Endodermal cell (in vitro differentiated cells): ENCODE measurements at regions not wholly inside any gene's neighbourhood (a gene's known extent, or its start where the extent isn't known, plus 50 kb on each side); places are given as distances from the start of the nearest gene placed in this dataset.
"Not testable (repeated sequence)": the region's sequence is repeated elsewhere in the genome, so short reads cannot be mapped to it uniquely, and the experiment has no call there.

Source experiments
- DNase-seq: peaks from one replicate; pipeline ENCODE4 v3.0.0-alpha.2; 2017
- H3K27ac ChIP-seq: 2 replicates; pipeline ENCODE4 v1.5.1; 2013; ENCODE audit warnings: mild to moderate bottlenecking, low read depth, low read length, moderate library complexity
- H3K27me3 ChIP-seq: 2 replicates; pipeline ENCODE4 v1.6.1; 2013; ENCODE audit warnings: mild to moderate bottlenecking, low read length, moderate library complexity; ENCODE audit not compliant: insufficient read depth, control insufficient read depth, poor library complexity, severe bottlenecking
- H3K36me3 ChIP-seq: 2 replicates; pipeline ENCODE4 v1.7.0; 2013; ENCODE audit warnings: mild to moderate bottlenecking, low read length, moderate library complexity; ENCODE audit not compliant: control insufficient read depth, insufficient read depth
- H3K4me1 ChIP-seq: one replicate; pipeline ENCODE4 v1.7.0; 2013; ENCODE audit warnings: low read length; ENCODE audit not compliant: control insufficient read depth, insufficient read depth
- H3K4me3 ChIP-seq: 2 replicates; pipeline ENCODE4 v1.5.1; 2013; ENCODE audit warnings: mild to moderate bottlenecking, low read length, moderate library complexity
- H3K9ac ChIP-seq: 2 replicates; pipeline ENCODE4 v1.6.1; 2013; ENCODE audit warnings: mild to moderate bottlenecking, low read length, moderate library complexity; ENCODE audit not compliant: poor library complexity, severe bottlenecking; ENCODE audit errors: extremely low read depth
- H3K9me3 ChIP-seq: 2 replicates; pipeline ENCODE4 v1.6.1; 2013; ENCODE audit warnings: mild to moderate bottlenecking, low read length, moderate library complexity; ENCODE audit not compliant: control insufficient read depth
- H3K27ac Mint-ChIP-seq: 2 replicates; pipeline ENCODE4 v1.8.0; 2020; ENCODE audit warnings: mixed read lengths
- H3K27me3 Mint-ChIP-seq: 2 replicates; pipeline ENCODE4 v1.8.0; 2021; ENCODE audit warnings: mild to moderate bottlenecking, mixed read lengths; ENCODE audit not compliant: insufficient read depth
- H3K36me3 Mint-ChIP-seq: 2 replicates; pipeline ENCODE4 v1.8.0; 2020; ENCODE audit warnings: low read depth, mixed read lengths
- H3K4me1 Mint-ChIP-seq: 2 replicates; pipeline ENCODE4 v1.8.0; 2020; ENCODE audit warnings: mixed read lengths
- H3K4me3 Mint-ChIP-seq: 2 replicates; pipeline ENCODE4 v1.8.0; 2020; ENCODE audit warnings: mild to moderate bottlenecking, moderate library complexity, mixed read lengths
- H3K9me3 Mint-ChIP-seq: 2 replicates; pipeline ENCODE4 v1.8.0; 2020; ENCODE audit warnings: mild to moderate bottlenecking, mixed read lengths
- WGBS, 2 experiments: methylation state at CpG; one replicate each; pipeline versions ENCODE4 v1.1.5 to v1.1.7; 2013; ENCODE audit warnings: missing lambda C conversion rate in 2 of 2, mixed read lengths in 1 of 2; ENCODE audit not compliant: insufficient coverage in 1 of 2, insufficient read length in 1 of 2; 5-methylcytosine and 5-hydroxymethylcytosine counted together
- TF ChIP-seq, protein P1 (sequence below): fragments of 200-600 bp; sonication (generic); conservative IDR thresholded peaks from 2 replicates; pipeline ENCODE4 v1.5.0; 2021; ENCODE audit warnings: antibody characterized with exemption, mild to moderate bottlenecking

- TF ChIP-seq, protein P1, sequence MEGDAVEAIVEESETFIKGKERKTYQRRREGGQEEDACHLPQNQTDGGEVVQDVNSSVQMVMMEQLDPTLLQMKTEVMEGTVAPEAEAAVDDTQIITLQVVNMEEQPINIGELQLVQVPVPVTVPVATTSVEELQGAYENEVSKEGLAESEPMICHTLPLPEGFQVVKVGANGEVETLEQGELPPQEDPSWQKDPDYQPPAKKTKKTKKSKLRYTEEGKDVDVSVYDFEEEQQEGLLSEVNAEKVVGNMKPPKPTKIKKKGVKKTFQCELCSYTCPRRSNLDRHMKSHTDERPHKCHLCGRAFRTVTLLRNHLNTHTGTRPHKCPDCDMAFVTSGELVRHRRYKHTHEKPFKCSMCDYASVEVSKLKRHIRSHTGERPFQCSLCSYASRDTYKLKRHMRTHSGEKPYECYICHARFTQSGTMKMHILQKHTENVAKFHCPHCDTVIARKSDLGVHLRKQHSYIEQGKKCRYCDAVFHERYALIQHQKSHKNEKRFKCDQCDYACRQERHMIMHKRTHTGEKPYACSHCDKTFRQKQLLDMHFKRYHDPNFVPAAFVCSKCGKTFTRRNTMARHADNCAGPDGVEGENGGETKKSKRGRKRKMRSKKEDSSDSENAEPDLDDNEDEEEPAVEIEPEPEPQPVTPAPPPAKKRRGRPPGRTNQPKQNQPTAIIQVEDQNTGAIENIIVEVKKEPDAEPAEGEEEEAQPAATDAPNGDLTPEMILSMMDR, result no peak
- 82 to 84% methylated on average over 2 of the region's 2 CpGs for WGBS, 2 experiments
- Histone ChIP-seq H3K9me3 (no peaks in the 10 kb centered on the region), H3K27ac (no peak overlapping the region), H3K27me3 (no peaks in the 10 kb centered on the region), H3K4me3 (no peak overlapping the region), H3K36me3 (no peaks in the 10 kb centered on the region), H3K9ac (no peak overlapping the region), H3K4me1 (no peaks in the 10 kb centered on the region)
- Mint-ChIP-seq H3K27ac (no peak overlapping the region), H3K4me3 (no peak overlapping the region), H3K27me3 (no peaks in the 10 kb centered on the region), H3K4me1 (peaks cover 2% of the 10 kb centered on the region), H3K9me3 (peaks cover 7% of the 10 kb centered on the region), H3K36me3 (no peaks in the 10 kb centered on the region)
- DNase-seq, result no peak
Measured at GRCh38 chr7:94188350-94188749, 184.2 kb upstream of the BET1 start.

DNA sequence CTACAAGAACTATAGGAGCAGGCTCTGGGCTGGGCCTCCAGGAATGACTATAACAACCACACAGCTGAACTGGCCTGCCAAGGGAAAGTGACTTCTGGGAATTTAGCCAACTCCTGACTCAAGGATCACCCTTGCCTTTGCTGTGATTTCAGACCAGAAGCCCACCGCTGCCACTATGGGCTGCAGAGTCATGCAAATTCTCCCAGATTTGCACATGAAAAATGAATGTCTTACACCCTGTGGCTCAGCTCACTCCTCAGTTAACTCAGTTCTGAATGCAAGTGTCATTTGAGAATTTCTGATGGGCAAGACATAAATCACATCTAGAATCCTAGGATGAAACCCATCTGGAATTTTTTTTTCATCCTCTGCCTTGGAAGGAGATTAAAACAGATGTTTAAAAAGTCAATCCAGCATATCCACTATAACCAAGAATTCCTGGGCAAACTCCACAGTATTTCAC is 186.5 kb upstream of the BET1 start:
- Histone ChIP-seq H3K4me3 (no peak overlapping the region), H3K27me3 (no peaks in the 10 kb centered on the region), H3K27ac (no peak overlapping the region), H3K9me3 (no peaks in the 10 kb centered on the region), H3K36me3 (no peaks in the 10 kb centered on the region), H3K9ac (no peak overlapping the region), H3K4me1 (no peaks in the 10 kb centered on the region)
- Mint-ChIP-seq H3K27me3 (no peaks in the 10 kb centered on the region), H3K4me3 (no peak overlapping the region), H3K27ac (no peak overlapping the region), H3K9me3 (peaks cover 7% of the 10 kb centered on the region), H3K4me1 (no peaks in the 10 kb centered on the region), H3K36me3 (no peaks in the 10 kb centered on the region)
- 0% methylated on average over 1 of the region's 1 CpG for WGBS, 2 experiments
- TF ChIP-seq, protein P1, result no peak
- DNase-seq, result no peak

GRCh38 chr7:94194426-94194825 is 190.3 kb upstream of the BET1 start:
- not testable (repeated sequence) for DNase-seq, H3K9me3 ChIP-seq, H3K9me3 Mint-ChIP-seq, H3K4me3 ChIP-seq, H3K27ac Mint-ChIP-seq, H3K27me3 ChIP-seq, H3K9ac ChIP-seq, H3K4me1 ChIP-seq, H3K36me3 Mint-ChIP-seq, H3K27me3 Mint-ChIP-seq, H3K4me3 Mint-ChIP-seq, H3K36me3 ChIP-seq, H3K27ac ChIP-seq, H3K4me1 Mint-ChIP-seq
- 86% methylated on average over 3 of the region's 3 CpGs; no CpG with 5 or more reads in 1 of the 2 experiments for WGBS, 2 experiments

DNA sequence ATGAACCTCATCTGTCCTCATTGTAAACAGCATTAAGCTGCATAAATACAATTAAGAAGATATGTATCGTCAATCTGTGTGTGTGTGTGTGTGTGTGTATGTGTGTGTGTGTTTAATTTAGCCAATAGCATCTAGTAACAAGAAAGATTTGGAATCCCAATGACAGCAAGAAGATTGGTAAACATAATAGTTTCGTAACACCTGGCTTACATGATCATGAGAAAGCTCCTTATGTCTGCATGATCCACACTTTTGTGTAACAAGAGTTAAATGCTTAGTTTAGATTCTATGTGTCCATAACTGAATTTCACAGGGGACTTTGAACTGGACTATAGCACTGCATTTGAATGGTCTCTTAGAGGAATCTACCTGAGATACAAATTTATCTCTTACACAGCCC is 191.0 kb upstream of the BET1 start:
- H3K27me3 ChIP-seq, result no peaks in the 10 kb centered on the region

More for the DNA sequence above, 191.0 kb upstream of the BET1 start:
- H3K36me3 Mint-ChIP-seq, result no peaks in the 10 kb centered on the region
- no peaks in the 10 kb centered on the region for H3K4me1 ChIP-seq
- H3K4me3 Mint-ChIP-seq, result no peak overlapping the region
- no peak overlapping the region for H3K27ac Mint-ChIP-seq
- H3K27me3 Mint-ChIP-seq, result no peaks in the 10 kb centered on the region
- TF ChIP-seq, protein P1, result no peak
- no peaks in the 10 kb centered on the region for H3K9me3 ChIP-seq
- WGBS, 2 experiments, result 91 to 100% methylated on average over 1 to 2 of the region's 2 CpGs
- H3K36me3 ChIP-seq, result no peaks in the 10 kb centered on the region
- no peak for DNase-seq
- H3K9ac ChIP-seq, result no peak overlapping the region
- no peak overlapping the region for H3K4me3 ChIP-seq
- no peak overlapping the region for H3K27ac ChIP-seq
- peaks cover 6% of the 10 kb centered on the region for H3K9me3 Mint-ChIP-seq
- no peaks in the 10 kb centered on the region for H3K4me1 Mint-ChIP-seq
